ENCODE measurements at regions not wholly inside any gene's neighbourhood (a gene's known extent, or its start where the extent isn't known, plus 50 kb on each side); places are given as distances from the start of the nearest gene placed in this dataset.

GRCh38 chr2:42947809-42948600 lies 155.6 kb upstream of the HAAO start:
- no peak for DNase-seq

GRCh38 chr2:42944779-42945415 lies 152.5 kb upstream of the HAAO start:
- DNase-seq = no peak

- DNase-seq = no peak
These were observed 150.7 kb upstream of the HAAO start for GRCh38 chr2:42942990-42943493.

DNA sequence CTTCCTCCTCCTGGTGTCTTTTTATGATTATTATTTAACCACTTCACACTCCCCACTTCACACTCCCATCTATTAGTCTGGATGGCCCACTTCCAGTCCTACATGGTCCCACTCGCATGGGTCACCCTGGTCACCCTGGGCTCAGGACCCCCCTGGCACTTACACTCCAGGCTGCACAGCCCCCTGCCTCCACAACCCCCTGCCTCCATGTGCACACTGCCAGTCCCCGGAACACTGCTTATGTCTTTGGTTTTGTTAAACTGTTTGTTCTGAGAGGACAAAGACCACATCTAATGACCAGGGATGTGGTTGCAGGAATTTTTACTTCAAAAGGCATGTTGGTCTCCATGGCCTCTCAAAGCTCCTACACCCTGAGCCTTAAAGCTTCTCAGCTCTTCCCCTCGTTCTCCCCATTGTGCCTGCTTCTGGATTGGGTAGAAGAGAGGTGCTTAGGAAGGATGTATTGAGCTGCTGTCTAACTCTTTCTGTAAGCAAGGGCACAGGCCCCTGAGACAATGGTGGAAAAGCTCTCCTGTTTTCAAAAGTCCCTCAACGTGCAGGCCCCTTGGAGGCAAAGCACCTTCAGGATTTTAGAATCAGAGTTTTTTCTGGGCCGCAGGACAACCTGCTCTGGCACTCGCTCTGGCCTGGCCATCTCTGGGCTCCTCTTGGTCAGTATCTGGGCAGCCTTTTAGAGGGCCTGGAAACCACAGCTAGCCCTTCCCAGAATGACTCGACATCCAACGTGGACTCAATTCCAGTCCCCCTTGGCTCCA lies 150.0 kb upstream of the HAAO start:
- no peak for DNase-seq

- no peak for DNase-seq
These were observed 149.3 kb upstream of the HAAO start for GRCh38 chr2:42941633-42942176.

DNA sequence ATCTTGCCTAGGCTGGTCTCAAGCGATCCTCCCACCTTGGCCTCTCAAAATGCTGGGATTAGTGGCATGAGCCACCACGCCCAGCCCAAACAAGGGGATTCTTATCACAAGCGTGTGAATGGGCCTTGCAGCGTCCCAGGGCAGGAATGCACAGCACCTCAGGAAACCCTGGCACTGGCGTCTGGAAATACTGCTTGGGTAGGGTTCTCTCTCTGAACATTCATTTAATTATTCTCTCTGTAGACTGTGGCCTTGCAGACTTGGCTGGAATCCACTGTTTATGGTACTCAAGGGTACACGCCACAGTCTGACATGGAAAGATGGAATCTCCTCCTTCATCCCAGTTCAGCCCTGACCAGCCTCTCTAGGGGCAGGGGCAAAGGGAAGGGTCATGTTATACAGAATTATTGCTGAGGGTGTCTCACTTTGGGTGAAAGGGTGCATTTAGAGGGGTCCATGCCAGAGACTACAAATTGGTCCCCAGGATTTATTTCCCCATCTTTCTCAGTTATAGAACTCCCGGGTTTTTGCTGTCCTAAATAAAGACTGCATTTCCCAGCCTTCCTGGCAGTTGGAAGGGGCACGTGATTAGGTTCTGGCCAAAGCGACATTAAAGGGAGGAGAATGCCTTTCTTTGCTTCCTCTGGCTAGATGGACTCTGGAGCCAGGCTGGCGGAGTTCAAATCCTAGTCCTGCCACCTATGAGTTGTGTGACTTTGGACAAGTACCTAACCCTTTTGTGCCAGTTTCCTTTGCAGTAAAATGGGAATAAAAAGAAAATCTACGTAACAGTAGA lies 147.2 kb upstream of the HAAO start:
- no peak for DNase-seq

GRCh38 chr2:42938671-42939370 lies 146.4 kb upstream of the HAAO start:
- DNase-seq = no peak

- DNase-seq = no peak
These were observed 144.9 kb upstream of the HAAO start for GRCh38 chr2:42937171-42937875.

DNA sequence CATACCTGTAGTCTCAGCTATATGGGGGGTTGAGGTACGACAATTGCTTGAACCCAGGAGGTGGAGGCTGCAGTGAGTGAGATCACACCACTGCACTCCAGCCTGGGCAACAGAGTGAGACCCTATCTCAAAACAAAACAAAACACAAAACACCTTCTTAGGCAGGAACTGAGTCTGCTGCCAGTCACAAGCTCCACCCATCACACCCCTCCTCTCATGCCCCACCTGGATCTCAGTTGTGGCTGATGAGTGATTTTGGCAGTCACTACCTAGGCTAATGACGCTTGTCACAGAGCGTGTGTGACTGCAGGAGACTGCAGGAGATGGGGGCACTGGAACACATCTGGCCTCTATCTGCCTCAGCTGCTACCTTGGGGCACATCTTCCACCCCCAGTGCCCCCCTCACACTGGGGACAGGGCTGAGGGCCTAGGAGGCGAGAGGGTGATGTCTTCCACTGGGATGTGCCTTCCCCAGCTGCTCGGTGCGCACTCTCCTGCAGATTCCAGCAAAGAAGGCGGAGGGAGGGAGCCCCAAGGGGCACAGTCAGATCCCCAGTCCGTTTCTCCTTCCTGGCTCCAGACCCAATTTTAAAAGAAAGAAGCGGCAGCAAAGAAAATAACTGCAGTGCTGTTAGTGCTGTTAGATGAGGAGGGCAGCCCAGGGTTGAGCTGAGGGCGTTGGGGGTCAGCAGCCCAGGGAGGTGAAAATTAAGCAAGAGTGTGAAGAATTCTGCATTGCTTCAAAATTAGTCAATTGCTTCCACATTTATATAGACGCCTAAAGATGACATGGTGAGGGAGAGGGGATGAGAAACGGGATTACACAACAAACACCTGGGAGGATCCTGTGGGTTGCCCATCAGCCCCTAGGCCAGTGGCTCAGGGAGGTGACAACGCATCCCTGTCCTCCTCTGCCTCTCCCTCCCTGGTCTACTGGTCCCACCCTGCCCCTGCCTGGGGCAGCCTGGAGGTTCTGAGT lies 143.6 kb upstream of the HAAO start:
- no peak for DNase-seq

DNA sequence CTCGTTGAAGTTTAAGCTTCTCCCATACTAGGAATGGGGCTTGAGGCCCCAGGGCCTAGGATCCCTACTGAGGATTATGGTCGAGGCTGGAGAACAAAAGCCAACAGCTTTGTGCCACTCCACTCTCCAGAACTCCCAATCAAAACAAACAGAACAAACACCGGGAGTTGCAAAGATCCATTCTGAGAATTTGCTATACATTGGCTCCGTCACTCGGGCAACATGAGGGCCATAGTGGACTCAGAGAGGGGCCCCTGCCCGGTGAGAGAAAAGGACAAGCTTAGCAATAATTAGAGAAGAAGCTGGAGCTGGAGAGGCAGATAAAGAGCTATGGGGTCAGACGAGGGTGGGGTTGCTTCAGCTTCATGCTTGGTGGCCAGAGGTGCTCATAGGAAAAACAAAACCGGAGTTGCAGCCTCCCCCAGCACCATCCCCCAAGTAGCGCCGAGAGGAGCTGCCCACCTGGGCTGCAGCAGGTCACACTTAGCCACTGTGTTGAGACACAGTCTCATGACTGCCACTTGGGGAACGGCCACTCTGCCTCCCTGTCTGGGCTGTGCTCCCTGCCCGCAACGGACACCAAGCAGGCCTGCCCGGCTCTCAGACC lies 142.3 kb upstream of the HAAO start:
- DNase-seq = no peak

DNA sequence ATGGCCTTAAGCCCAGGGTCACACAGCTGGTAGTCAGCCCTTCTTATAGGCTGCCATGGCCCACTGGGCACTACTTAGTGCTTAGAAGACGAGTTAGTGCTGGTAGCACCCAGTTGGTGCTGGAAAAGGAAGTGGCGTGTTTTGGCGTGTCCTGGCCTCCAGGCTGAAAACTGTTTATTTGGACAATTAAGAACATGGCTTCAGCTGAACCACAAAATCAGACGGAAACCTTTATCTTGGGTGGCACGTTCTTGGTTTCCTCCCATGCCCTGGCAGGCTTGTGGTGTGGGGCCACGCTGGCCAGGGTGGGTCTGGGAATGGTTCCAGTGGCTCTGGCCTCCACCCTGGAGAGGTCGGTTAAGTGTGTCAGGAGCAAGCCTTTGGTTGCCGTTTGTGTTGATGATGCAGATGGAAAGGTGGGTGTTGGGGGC lies 141.5 kb upstream of the HAAO start:
- no peak for DNase-seq

GRCh38 chr2:42932271-42933151 lies 140.1 kb upstream of the HAAO start:
- DNase-seq = no peak

GRCh38 chr2:42931818-42932195 lies 139.4 kb upstream of the HAAO start:
- no peak for DNase-seq

DNA sequence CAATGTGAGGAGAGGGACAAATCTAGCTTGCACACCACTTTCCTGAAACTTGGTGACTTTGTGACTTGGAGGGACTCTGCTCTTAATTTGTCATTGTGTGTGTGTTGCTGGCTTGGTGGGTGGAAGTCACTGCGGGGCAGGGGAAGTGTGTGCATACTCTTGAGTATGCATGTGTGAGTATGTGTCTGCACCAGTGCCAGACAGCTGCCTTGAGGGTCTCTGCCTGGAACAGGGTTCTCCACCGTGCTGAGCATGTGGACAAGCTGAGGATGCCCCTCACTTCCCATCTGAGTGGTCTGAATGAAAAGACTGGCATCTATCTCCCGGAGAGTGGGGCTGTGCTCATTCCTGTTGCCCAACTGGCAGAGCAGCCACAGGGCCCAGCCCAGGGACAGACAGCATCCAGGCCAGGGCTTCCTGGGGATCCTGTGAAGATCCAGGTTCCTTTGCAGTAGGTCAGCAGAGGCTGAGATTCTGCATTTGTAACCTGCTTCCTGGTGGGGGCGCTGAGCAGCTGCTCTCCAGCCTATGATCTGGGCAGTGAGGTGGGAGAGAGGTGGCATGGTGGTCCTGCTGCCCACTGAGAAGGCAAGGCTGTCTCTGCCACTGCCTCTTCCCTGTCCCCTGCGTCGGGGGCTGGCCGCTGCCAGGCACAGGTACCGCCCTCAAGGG lies 138.9 kb upstream of the HAAO start:
- no peak for DNase-seq

GRCh38 chr2:42930025-42930581 lies 137.7 kb upstream of the HAAO start:
- DNase-seq = peak; percentile 26

DNA sequence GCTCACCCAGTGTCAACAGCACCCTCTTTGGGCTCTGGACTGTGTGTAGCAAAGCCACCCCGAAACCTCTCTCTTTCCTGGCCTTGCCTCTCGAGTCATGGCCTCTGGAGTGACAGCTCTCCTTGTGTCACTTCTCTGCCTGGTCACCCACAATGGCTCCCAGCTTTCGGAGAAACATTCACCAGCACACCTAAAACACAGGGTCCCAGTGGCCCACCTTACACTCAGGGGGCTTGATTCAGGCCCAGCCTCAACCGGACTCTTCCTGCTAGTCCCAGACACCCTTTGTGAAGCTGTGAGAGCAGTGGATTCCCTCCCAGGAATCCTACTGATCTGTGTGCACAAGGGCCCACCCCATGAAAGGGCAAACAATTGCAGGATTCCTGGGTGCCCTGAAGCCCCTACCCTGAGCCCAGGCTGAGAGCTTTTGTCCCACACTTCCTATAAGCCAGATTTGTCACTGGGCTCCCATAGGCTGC lies 137.2 kb upstream of the HAAO start:
- DNase-seq = no peak

Data from NCI-H1092 treated with DMSO at 0.1 percent for 48 hours (cell line).